GM18861 (cell line): ENCODE measurements at regions not wholly inside any gene's neighbourhood (a gene's known extent, or its start where the extent isn't known, plus 50 kb on each side); places are given as distances from the start of the nearest gene placed in this dataset.
"Not testable (repeated sequence)": the region's sequence is repeated elsewhere in the genome, so short reads cannot be mapped to it uniquely, and the experiment has no call there.

Experiments
- ATAC-seq: cut with Tn5 transposase; IDR thresholded peaks from one replicate; pipeline ENCODE4 v1.9.1; 2021; ENCODE audit not compliant: unreplicated experiment

DNA sequence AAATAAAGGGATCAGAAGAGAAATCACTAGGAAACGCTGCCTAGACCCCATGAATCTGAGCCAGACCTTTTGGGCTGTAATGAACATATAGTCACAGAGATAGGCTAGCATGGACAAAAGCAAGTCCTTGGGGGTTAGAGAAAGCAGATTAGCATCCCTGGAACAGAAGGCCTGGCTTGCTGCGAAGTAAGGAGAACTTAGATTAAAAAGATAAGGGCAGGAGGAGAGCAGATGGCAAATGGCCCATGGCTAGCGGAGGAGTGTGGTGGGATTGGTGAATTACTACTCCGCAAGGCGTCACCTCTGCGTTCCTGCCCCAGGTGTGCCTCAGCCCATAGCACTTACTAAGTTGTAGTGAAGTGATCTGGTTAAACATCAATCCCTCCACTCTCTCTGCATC, 92.3 kb upstream of the ZNF438 start:
- ATAC-seq = no peak

DNA sequence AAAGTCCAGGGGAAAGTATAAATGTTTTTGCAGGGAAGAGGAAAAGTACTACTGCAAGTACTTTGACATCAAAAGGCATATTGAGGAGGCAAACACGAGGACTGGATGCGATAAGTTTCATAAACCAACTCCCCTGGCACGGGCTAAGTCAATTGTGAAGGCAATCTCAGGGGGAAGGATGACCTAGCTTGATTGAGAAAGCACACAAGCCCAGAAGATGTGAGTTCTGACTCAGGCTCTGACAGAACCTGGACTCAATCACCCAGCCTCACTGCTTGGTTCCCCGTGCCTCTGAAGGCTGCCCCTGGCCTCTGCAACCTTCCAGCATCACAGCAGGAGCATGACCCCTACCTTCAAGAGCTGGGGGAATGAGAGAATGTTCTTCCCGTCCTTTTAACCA, 93.2 kb upstream of the ZNF438 start:
- no peak for ATAC-seq

DNA sequence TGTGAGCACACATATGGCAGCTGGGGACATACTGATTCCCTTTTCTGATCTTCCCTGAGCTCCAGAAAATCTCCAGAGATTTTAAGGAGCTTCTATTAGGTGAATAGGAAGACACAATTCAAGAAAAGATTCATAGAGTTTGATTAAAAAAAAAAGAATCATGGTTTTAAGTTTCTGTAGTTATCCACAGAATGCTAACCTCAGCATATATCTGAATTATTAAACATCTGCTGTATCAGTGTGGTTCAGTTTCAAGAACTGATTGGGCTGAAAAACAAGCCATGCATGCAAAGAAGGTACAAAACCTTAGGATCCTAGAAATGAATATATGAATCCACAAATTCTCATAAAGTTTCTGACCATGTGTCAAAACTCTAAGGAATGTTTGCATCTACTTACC, 94.1 kb upstream of the ZNF438 start:
- no peak for ATAC-seq

DNA sequence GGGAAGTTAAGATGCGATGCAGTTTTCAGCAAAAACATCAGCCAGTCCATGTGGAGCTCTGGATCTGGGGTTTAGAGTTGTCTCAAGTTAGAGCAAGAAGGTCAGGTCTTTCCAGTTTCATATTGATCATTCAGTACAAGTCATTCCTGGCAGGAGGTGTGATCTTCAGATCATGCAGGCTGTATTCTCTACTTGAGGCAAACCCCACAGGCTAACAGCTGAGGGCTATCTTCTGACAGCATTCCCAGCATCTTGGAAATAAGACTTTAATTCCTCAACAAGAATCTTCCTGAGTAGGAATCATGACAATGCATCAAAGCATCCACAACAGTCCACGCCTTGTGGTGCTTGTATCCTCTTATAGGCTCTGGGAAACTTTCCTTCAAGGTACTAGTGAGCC, 94.9 kb upstream of the ZNF438 start:
- ATAC-seq = no peak

DNA sequence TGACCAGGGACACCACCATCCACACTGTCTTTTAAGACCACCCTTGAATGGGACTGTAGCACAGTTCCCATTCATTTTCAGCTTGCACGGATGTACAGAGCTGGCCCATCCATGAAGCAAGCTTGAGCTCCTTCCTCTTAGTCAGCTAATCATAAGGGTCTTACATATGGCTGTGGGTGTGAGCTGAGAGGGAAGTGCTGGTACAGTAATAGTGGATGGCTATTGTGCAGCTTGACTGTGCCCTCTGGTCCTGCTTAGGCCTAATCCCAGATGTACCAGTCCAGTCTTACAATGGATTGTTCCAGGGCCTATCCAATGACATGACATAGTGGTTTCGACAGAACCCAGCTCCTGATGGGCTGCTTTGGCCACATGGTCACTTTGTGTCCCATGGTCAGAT, 96.9 kb upstream of the ZNF438 start:
- no peak for ATAC-seq

DNA sequence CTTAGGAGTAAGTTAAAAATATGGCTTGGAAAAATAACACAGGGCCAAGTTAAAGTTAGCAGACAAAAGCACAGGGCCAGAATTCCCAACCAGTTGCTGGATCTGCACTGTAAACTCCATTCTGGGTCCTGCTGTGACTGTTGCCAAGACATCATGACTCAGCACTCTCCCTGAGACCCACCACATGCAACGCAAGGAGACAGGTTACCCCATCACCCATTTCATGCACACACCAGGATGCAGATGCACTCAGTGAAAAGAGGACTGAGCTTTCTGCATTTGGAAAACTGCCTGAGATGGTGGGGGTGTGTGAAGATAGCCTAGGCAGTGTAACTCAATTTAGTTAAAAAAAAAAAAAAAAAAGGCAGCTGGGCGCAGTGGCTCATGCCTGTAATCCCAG, 97.6 kb upstream of the ZNF438 start:
- ATAC-seq = no peak

DNA sequence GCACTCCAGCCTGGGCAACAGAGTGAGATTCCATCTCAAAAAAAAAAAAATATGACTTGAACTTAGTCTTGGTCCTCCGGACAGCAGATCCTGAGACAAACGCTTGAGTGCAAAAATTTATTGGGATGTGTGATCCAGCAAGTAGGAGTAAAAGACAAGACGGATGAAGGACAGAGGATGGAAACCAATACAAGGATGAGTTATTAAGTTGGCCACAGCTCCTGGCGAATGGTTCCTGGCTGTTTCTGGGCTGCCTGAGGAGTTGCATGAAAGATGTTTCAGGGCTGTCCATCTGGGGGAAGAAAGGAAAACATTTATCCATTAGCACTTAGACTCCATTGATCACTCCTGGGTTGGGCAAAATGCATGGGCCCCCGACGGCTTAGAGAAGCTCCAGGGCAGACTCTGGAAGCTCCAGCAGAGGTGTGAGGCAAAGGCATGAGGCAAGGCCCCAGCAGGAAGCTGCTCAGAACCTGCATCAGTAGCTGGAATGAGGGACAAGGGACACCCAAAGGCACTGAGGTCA, 98.3 kb upstream of the ZNF438 start:
- no peak for ATAC-seq

DNA sequence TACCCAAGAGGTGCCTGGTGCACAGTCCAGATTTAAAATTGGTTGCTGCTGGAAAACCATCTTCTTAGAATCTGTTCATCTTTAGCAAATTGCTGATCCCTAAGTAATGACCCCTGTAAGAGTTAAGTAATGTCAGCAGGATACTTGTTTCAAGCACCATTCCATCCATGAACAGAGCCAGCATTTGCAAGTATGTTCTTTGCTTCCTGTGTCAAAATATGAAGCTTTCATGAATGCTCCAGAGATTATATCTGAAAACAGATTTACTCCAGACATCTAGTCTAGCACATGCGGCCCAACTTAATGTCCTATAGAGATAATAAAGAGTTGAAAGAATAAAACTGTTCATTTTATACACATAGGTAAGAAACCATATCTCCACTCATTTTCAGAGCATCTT, 98.7 kb upstream of the ZNF438 start:
- no peak for ATAC-seq

DNA sequence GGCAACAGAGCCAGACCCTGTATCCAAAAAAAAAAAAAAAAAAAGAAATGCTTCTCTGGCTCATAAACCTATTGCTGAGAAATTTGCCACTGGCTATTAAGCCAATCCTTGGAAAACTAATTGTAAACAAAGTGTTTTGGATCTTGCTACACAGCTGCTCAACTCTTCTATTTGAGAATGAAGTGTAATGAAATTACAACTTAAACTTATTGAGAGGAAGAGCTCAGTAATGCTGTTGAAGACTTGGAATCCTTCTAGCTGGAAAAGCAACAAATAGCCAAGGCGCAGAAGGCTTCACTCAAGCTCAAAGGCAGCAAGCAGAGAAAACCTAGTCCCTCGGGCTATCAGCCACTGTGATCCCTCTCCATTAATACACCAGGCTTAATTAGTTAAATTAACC, 99.6 kb upstream of the ZNF438 start:
- ATAC-seq = no peak

DNA sequence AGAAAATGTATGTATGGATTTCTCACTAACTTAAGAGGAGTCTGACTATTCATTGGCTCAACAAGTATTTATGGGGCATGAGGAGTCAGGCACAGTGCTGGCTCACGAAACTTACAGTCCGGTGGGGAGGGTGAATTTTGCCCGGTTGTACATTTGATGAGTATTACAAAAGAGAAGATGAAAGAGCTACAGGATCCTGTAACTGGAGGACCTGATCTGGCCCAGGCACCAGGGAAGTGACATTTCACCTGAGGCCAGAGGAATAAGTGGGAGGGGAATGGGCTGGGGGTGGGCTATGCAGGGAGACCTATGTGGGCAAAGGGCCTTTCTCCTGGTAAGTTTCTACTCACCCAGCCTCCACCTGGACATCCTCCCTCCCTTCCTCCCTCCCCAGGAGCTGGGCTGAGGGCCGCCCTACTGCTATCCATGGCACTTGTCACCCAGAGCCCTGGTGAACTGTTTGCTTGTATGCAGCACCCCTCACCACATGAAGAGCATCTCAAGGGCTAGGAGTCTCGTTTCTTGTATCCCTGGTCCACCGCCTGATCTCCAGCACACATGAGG, 101.1 kb upstream of the ZNF438 start:
- ATAC-seq = no peak

DNA sequence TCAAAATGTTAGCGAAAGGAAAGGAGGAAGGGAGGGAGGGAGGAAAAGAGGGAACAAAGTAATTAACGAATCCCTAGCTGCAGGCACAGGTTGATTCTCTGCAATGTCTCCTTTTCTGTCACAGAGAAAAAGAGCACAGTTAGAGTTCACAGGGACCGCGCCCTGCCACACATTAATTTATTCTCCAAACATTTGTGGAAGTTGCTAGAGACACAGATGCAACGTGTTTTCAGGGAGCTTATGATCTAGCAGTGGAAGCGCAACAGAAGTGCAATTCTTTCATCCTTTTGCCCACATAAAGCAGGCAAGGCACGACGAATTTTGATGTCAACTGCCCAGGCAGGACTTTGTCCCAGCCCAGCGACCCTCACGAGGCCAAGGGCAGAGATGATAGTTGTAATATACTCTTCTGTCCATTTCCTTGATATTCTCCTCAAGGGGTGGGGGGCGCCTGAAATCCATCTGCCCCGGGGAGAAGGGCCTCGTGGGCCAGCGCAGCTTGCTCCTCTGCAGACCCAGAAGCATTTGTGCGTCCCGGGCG, 101.7 kb upstream of the ZNF438 start:
- ATAC-seq = no peak

DNA sequence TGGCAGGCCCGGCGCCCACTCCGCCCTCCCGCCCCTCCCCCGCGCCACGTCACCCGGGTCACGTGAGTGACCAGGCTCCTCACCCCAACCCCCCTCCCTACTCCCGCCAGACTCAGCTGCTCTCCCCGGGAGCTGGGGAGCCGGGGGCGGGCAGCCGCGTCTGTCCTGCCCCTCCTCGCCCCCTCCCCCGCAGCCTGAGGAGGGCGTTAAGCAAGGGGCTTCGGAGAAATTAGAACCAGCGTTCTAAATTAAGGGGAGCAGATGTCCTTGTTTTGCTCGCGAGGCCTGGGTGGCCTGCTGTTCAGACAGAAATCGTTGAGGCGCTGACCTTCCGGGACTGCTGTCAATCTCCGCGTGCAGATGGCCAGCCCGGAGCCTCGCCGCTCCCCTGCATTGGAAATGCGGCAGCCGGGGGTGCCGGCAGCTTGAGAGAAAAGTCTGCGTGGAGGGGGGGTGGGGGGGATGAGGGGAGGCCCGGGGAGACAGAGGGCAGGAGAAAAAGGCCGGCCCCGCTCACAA, 102.2 kb upstream of the ZNF438 start:
- no peak for ATAC-seq

DNA sequence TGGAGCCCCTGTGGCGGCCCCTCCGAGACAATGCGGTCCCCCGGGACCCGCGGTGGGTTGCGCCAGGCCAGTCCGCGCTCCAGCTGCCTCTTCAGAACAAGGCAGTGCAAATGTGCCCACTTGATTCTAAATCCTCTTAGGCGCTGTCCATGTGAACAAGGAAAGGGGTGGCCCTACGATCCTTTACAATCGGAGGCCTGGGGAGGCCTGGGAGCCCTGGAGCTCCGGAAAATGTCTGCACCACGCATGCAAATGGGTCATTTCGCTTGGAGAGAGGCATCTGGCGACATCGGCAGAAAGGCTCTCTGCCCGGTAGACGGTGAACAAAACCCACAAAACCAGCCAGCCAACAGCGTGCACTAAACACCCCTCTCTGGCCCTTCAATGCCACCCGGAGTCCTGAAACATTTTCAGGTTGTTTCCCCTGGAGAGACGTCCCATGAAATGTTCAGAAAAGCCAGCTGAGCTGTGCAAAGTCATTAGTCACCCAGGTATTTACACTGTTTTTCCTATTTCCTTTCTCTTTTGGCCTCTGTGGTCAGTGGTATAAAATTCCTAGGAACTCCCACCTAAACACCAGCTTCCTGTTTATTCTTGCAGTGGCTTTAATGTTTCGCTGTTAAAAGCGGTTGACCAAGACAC, 102.8 kb upstream of the ZNF438 start:
- ATAC-seq = no peak

DNA sequence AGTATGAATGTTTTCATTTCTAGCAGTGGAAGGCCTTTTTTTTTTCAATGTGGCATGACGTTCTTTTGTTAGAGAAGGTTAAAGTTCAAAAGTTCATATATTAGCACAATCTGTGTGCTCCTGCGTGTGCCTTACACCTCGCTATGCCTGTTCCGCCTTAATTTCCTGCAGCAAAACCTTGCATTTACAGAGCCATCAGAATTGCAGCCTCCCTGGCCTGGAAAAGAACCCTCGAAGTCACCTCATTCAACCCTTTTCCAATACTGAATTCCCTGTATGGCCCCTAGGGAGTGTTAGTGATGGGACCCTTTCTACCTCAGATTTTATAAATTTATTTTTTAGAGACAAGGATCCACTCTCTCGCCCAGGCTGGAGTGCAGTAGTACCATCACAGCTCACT, 103.5 kb upstream of the ZNF438 start:
- no peak for ATAC-seq

DNA sequence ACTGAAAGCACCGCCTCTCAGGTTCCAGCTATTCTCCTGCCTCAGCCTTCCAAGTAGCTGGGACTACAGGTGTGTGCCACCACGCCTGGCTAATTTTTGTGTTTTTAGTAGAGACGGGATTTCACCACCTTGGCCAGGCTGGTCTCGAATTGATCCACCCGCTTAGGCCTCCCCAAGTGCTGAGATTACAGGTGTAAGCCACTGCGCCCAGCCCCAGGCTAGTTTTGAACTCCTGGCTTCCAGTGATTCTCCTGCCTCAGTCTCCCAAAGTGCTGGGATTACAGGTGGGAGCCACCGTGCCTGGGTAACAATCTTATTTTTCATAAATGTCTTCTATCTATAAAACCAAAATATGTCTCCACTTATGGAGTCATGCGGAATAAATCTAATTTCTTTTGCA, 104.1 kb upstream of the ZNF438 start:
- ATAC-seq = not testable (repeated sequence)

DNA sequence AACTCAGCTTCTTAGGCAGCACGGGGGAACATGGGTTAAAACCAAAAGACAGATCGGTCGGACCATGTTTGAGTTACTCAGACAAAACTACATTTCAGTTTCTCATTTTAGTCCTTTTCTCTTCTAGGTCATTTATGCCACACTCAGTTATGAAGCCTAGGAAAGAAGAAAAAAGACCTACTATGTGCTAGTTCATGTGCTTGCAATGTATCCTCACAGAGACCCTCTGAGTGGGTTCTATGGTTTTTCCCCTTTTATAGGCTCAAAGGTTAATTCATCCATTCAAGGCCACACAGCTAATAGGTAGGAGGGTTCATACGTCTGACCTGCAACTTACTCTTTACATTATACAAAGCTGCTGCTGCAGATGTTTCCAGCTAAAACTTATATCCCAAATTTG, 104.7 kb upstream of the ZNF438 start:
- ATAC-seq = no peak

DNA sequence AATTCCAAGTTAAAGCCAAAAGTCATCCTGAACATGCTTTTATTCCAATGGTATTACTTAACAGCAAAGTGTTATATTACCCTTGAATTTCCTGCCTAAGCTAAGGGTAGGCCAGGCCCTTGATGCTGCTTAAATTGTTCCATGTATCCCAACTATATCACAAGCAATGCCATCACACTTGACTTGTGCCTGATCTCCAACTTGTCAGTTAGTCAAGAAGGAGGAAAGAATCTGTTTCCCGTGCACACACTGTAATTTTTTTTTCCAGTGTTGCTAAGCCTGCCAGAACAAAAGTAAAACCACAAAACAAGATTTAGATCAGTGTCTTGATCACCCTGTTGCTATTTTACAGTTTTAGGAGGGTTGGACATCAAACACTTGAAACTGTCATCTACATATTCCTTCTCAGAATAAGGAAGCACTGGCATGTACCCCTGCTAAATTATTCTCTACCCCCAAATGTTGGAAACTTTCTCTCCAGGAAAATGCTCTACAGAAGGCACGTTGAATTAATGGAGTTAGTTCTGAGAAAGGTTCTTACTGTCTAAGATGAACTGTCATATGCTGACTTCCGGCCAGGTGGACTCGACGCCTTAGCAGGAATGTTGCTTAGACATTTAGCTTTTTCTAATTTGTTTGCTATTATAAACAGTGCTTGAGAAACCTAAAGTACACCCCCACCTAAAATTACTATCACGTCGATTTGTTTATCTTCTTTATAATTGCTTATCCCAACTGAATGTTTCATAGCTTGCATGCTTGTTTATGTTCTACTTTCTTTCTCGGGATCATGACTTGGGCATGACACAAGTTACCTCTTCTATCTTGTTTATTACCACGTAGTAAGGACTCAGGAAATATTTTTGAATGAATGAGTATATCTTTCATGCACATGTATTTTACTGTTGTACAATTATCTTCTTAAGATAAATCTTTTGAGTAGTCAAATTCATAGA, 105.5 kb upstream of the ZNF438 start:
- ATAC-seq = no peak

DNA sequence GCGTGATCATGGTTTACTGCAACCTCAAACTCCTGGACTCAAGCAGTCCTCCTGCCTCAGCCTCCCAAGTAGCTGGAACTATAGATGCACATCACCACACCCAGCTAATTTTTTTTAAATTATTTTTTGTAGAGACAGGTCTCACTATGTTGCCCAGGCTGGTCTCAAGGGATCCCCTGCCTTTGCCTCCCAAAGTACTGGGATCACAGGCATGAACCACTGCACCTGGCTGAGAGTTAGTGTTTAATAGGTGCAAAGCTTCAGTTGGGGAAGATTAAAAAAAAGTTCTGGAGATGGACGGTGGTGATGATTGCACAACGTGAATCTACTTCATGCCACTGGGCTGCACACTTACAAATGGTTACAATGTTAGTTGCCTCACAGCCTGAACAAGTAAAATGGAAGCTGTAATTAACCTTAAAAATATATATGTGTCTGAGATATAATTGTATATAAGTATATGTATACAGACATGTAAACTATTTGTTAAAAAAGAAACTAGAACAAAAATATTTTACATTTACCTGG, 106.4 kb upstream of the ZNF438 start:
- ATAC-seq = no peak

DNA sequence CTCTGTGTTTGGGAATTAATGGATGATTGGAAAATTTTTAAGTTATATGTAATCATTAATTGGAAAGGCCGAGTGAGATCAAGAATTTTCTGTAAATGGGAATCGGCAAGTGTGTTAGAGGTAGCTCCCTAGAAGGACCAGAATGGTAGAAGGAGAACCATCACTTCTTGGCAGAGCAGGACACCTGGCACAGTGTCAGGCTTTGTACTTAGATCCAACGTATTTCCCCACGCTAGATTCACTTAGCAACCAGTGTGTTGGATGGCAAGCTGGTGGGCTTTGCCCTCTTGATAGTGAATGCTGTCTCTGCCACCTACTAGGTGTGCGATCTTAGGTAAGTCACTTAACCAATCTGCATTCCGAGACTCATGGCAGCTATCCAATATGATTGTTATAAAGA, 107.8 kb upstream of the ZNF438 start:
- ATAC-seq = no peak

DNA sequence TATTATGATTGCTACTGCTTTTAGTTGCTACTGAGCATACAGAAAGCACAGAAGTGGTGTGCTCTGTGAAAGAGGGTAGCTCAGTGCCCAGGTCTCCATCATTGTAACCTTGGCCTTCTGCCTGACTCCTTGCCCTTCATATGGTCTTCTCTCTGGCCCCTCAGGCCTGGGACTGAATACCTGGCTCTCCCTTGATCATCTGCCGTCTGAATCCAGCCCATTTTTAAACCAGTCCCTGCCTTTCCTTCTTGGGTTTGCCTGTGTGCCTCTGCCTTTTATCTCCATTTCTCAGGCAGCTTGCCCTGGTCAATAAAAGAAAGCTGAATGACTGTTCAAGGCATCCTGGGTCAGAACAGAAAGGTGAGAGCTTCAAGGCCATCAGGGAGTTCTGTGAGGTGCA, 109.1 kb upstream of the ZNF438 start:
- no peak for ATAC-seq

DNA sequence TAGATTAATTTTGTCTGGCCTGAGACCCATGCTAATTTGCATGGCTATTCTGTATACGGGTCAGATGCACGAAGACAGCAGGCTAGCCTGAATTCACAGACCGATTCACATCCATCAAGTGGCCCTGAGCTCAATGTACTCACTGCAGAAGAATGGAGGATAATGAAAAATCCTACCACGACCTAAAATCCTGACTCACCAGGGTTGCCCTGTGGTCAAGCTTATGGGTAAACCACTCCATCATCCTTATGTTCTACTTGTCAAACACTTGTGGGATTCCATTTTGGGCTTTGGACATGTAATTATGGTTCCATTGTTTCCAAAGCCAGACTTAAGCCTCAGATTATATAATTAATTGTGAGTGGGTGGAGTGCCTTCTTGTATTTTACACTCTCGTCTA, 110.4 kb upstream of the ZNF438 start:
- no peak for ATAC-seq
